HAP-1 (cell line): ENCODE measurements at regions not wholly inside any gene's neighbourhood (a gene's known extent, or its start where the extent isn't known, plus 50 kb on each side); places are given as distances from the start of the nearest gene placed in this dataset.

Experiments
- DNase-seq, 2 experiments: peaks; one replicate each; pipeline ENCODE4 v3.0.0-alpha.2; 2016 to 2020; ENCODE audit warnings: low spot score in 2 of 2
- H3K27me3 ChIP-seq: fragments of 250-450 bp; sonication (Bioruptor Pico); 2 replicates; pipeline ENCODE4 v1.5.1; 2020; ENCODE audit warnings: low read depth, mild to moderate bottlenecking, moderate library complexity
- H3K36me3 ChIP-seq: fragments of 250-450 bp; sonication (Bioruptor Pico); replicated peaks from 2 replicates; pipeline ENCODE4 v1.5.1; 2020; ENCODE audit warnings: mild to moderate bottlenecking
- H3K4me1 ChIP-seq: fragments of 250-450 bp; sonication (Bioruptor Pico); 2 replicates; pipeline ENCODE4 v1.5.1; 2020; ENCODE audit warnings: mild to moderate bottlenecking
- H3K4me3 ChIP-seq: fragments of 250-450 bp; sonication (Bioruptor Pico); 2 replicates; pipeline ENCODE4 v1.5.1; 2020; ENCODE audit warnings: mild to moderate bottlenecking, moderate library complexity
- H3K9me3 ChIP-seq: fragments of 250-450 bp; sonication (Bioruptor Pico); 2 replicates; pipeline ENCODE4 v1.5.1; 2020; ENCODE audit warnings: mild to moderate bottlenecking, moderate library complexity
- in situ Hi-C: fragments of 300-500 bp; cut with MboI; formaldehyde crosslinking; loops from 3 replicates; pipeline ENCODE4 v1.14.3; 2020; ENCODE audit warnings: low sequenced_read_pairs, inconsistent platforms, mixed read lengths

DNA sequence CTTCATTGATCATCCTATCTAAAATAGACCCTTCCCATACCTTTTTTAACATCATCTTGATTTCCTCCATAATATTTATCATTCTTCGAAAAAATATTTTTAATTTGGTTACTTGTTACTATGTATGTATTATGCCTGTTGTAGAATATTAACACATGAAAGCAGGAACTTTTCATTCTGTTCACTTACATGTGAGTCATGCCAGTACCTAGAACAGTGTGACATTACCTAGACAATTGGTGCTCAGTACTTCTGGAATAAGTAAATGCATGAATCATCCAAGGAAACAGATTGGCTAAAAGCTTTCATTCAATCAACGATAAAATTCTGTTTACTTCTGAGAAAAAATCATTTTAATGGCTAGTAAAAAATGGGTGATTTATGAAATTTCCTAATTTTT is 76.4 kb downstream of the CXXC4 start:
- no peaks in the 10 kb centered on the region for H3K36me3 ChIP-seq
- DNase-seq: no peak
- H3K27me3 ChIP-seq: no peaks in the 10 kb centered on the region
- H3K4me1 ChIP-seq: no peaks in the 10 kb centered on the region
- no peaks in the 10 kb centered on the region for H3K9me3 ChIP-seq
- H3K4me3 ChIP-seq: no peak overlapping the region
- in situ Hi-C loops: no loop called here

DNA sequence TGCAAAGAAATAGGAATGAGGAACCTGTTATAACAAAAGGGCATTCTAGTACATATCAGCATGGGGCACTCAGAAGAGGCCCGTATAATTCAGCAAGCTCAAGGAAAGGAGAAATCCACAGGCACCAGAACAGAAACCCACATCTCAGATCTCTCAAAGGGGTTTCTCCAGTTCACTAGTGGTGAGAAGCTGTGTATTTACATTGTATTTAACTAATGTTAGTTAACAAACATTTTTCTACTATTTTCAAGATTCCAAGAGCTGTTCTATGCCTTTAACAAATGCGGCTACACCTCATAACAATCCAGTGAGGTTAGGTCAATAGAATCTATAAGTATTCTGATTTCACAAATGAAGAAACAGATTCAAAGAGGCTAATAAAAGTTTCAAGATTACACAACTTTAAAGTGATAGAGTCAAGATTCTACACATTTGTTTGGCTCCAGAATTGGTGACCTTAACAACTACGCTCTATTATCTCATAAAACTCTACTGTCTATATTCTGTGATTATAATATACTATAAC is 77.3 kb downstream of the CXXC4 start:
- Histone ChIP-seq H3K9me3 (no peaks in the 10 kb centered on the region), H3K36me3 (no peaks in the 10 kb centered on the region), H3K27me3 (no peaks in the 10 kb centered on the region), H3K4me1 (no peaks in the 10 kb centered on the region), H3K4me3 (no peak overlapping the region)
- in situ Hi-C loops: no loop called here
- DNase-seq: no peak

DNA sequence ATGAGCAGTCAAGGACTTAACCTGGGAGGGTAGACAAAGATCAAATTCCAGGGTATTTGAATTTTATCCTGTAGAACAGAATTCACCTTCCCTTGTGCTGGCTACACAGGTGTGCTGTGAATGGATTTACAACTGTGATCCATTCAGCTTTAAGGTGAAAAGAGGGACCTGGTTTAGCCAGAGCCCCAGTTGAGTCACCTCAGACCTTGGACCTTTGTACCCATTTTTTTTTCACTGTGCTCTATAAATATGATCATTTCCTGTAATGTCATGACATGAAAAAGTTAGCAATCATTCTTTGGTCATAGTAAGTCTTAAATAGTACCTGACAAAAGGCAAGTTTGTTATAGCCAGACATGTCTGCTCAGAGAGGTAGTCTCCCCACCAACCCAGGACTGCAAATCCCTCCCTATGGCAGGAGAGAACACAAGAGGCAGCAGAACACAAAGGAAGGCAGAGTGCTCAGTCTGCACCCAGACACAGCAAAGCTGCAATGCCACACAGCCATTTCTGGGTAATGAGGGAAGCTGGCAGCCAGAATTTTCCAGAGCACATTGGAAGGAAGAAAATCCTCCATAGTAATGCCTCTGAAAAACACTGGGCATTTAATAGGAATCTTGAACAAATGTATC is 77.9 kb downstream of the CXXC4 start:
- DNase-seq: no peak
- Histone ChIP-seq H3K4me3 (no peak overlapping the region), H3K4me1 (no peaks in the 10 kb centered on the region), H3K36me3 (no peaks in the 10 kb centered on the region), H3K9me3 (no peaks in the 10 kb centered on the region), H3K27me3 (no peaks in the 10 kb centered on the region)
- in situ Hi-C loops: no loop called here

DNA sequence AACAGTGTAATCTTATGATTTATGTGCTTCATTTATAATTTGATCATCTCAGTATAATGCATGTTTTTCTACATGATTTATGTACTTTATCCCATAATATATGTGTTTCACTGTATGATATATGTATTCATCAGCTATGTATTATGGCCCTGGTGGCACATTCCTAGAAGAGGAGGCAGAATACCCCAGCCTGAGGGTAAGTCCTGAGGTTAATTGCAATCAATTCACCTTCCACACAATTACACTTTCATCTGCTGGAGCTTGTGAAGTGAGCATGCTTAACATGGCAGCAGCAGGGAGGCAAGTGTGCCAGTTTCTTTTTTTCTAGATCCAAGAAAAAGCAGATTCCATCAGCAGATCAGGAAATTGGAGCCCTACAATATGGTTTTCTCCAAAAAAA is 81.2 kb downstream of the CXXC4 start:
- in situ Hi-C loops: no loop called here
- Histone ChIP-seq H3K27me3 (no peaks in the 10 kb centered on the region), H3K4me1 (no peaks in the 10 kb centered on the region), H3K36me3 (no peaks in the 10 kb centered on the region), H3K9me3 (no peaks in the 10 kb centered on the region), H3K4me3 (no peak overlapping the region)
- no peak for DNase-seq

DNA sequence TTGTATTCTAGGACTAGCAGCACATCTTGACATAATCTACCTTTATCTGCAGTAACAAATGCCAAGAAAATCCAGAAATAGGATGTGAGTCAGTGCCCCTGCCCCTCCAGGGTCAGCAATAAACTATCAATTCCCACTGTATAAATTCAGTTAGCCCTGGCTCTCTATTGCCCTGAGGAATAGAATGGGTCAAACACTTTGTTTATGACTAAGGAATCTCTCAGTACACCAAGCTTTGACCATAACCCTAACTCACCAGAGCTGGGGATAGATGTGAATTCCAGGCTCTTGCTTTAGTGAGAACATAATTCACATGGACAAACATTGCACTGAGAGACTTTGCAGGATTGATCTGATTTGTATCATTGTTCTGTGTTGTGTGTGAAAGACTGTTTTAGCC is 82.3 kb downstream of the CXXC4 start:
- in situ Hi-C loops: no loop called here
- no peaks in the 10 kb centered on the region for H3K4me1 ChIP-seq
- no peaks in the 10 kb centered on the region for H3K36me3 ChIP-seq
- DNase-seq: no peak
- H3K27me3 ChIP-seq: no peaks in the 10 kb centered on the region
- no peak overlapping the region for H3K4me3 ChIP-seq
- no peaks in the 10 kb centered on the region for H3K9me3 ChIP-seq

DNA sequence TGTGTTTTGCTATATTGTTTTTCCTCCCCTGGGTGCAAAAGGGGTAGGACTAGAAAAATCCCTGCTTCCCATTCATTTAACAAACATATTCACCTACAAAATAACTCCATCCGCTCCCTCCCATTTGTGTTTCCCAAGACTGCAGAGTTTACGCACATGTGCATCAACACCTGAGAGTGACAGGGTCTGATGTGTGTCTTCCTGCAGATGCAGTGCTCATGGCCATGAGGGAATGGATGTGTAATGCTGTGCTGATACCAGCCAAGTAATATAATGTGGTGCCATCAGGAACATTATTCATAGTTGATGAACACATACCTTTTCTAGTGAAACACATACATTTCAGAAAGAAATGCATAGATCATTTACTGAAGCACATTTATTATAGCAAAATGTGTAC is 83.2 kb downstream of the CXXC4 start:
- Histone ChIP-seq H3K36me3 (no peaks in the 10 kb centered on the region), H3K9me3 (no peaks in the 10 kb centered on the region), H3K4me1 (no peaks in the 10 kb centered on the region), H3K4me3 (no peak overlapping the region), H3K27me3 (no peaks in the 10 kb centered on the region)
- DNase-seq: no peak
- in situ Hi-C loops: no loop called here

DNA sequence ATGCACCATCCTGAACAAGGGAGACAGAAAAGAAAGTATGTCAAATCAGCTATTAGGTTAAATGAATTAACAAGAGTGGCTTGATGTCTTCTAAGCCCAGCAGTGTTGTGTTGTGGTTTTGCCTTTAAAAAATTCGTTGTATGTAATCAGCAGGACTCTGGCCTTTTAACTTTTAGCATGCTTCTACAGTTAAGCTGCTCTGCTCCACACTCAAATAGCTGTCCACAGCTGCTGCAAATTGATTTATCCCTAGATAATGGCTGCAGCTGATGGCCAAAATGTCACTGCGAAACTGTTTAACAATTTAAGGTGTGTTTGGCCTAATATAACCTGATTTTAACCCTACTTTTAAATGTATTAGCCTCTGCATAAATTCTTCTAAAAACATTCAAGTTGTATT is 85.8 kb downstream of the CXXC4 start:
- Histone ChIP-seq H3K4me3 (no peak overlapping the region), H3K36me3 (no peaks in the 10 kb centered on the region), H3K4me1 (no peaks in the 10 kb centered on the region), H3K9me3 (no peaks in the 10 kb centered on the region), H3K27me3 (peaks cover 2% of the 10 kb centered on the region; the same call in 1 of the 2 replicates)
- in situ Hi-C loops: no loop called here
- DNase-seq: no peak

DNA sequence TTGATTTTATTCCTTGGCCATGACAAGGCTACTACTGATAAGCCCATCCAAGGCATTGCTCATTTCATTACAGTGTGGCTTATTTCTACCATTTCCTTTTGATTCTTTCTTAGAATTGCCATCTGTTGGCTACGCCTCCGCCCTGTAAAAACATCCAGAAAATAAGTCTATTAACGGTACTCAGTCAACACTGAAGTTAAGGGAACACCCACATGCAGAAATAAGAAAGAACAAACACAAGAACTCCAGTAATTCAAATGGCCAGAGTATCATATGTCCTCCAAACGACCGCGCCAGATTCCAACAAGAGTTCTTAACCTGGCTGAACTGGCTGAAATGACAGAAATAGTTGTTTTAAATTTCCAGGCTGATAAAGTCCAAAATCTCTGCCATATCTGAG is 90.3 kb downstream of the CXXC4 start:
- no peak overlapping the region for H3K4me3 ChIP-seq
- in situ Hi-C loops: no loop called here
- no peaks in the 10 kb centered on the region for H3K4me1 ChIP-seq
- no peaks in the 10 kb centered on the region for H3K36me3 ChIP-seq
- H3K27me3 ChIP-seq: peaks cover 2% of the 10 kb centered on the region; the same call in 1 of the 2 replicates
- no peak for DNase-seq
- H3K9me3 ChIP-seq: no peaks in the 10 kb centered on the region

DNA sequence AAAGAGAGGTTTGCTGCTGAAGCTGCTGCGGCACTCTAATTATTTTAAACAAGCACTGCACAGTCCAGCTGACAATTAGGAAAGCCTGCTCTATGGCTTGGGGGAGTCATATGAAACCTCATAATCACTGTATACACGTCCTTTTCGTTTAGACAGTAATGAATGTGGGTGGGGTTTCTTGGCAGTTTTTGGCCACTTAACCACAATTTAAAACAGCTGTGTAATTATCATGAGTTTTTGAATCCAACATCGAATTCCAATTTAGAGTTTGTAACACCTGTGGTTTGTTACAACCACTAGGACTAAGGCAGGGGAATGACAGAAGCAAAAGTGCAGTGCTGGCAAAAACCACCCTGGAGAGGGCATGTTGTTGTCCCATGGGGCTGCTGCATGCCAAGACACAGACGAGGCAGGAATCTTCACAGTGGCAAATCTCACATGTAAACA is 99.5 kb downstream of the CXXC4 start:
- H3K4me3 ChIP-seq: no peak overlapping the region
- DNase-seq: no peak
- no peaks in the 10 kb centered on the region for H3K27me3 ChIP-seq
- no peaks in the 10 kb centered on the region for H3K4me1 ChIP-seq
- no peaks in the 10 kb centered on the region for H3K9me3 ChIP-seq
- no peaks in the 10 kb centered on the region for H3K36me3 ChIP-seq
- in situ Hi-C loops: no loop called here

DNA sequence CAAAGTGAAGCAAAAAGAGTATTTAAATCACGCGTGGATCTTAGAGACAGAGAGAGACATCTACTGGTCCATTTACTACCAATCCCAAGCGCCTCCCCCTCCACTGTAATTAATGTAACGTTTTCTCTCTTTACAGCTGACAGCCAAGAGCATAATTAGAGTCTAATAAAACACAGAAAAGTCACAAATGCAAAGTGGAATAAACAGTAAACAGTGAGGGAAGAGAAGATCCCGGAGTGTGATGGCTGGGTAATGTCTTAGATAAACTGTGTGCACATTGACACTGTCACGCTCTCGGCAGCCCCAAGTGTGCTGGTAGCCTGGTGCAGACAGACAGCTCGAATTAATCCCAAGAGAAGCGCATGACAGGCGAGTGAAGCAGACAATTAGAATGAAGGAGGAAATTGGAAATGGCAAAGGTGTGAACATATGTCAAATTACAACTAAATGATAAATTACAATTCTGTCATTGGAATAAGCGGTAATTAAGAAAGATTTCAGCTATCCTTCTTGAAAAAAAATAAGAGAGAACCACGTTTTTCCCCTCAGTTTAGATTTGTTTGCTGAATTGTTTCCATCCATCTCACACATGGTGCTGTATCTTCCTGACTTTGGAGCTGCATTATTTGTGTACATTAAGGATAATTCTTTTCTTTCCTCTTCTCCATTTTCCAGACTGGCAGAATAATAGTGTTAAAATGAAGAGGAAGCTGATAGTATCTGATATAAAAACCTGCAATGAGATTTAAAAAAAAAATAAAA is 100.1 kb downstream of the CXXC4 start:
- H3K36me3 ChIP-seq: no peaks in the 10 kb centered on the region
- DNase-seq: no peak
- no peaks in the 10 kb centered on the region for H3K9me3 ChIP-seq
- no peaks in the 10 kb centered on the region for H3K27me3 ChIP-seq
- H3K4me3 ChIP-seq: no peak overlapping the region
- H3K4me1 ChIP-seq: no peaks in the 10 kb centered on the region
- in situ Hi-C loops: no loop called here

DNA sequence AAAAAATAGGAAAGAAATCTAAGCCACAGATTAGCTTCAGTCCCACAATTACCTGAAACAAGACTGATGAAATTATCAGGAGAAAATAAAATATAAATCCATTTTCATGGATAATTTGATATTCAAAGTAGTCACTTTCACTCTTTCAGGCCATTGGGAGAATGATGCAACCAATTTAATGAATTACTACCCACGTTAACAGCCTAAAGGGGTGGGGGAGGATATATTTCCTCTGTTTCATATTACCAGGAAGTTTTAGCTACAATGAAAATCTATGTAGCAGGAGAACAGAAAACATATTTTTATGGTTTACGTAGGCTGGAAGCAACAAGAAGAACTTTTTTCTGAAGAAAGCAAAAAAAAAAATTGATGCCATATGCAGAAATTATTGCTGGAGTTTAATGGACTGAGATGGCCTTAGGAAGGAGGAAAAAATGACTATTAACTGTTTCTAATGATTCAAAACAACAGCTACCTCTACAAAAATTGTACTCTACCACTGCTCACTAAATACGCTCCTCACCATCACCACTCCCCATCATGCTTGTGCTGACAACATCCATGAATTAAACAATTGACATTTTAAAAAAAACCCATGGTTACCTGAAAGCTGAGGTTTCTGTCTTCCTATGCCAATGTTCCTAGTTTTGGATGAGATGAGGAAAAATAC is 100.9 kb downstream of the CXXC4 start:
- H3K27me3 ChIP-seq: no peaks in the 10 kb centered on the region
- H3K4me1 ChIP-seq: no peaks in the 10 kb centered on the region
- no peaks in the 10 kb centered on the region for H3K9me3 ChIP-seq
- in situ Hi-C loops: no loop called here
- no peak overlapping the region for H3K4me3 ChIP-seq
- DNase-seq: no peak
- no peaks in the 10 kb centered on the region for H3K36me3 ChIP-seq

DNA sequence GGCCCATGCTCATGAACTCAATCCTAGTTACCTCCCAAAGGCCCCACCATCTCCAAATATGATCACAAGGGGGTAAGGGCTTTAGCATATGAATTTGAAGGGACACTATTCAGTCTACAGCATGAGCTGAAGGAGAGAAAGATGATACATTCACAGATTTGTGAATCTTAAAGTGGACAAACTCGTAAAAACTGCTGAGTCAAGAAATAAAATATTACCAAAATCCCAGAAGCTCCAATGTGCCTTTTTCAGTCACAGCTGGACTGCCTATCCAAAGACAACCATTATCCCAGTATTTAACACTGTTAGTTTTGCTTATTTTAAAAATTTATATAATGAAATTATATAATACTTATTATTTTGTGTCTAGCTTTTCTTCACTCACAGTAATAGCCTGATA is 109.0 kb downstream of the CXXC4 start:
- Histone ChIP-seq H3K36me3 (no peaks in the 10 kb centered on the region), H3K4me3 (no peak overlapping the region), H3K4me1 (no peaks in the 10 kb centered on the region), H3K9me3 (no peaks in the 10 kb centered on the region), H3K27me3 (no peaks in the 10 kb centered on the region)
- DNase-seq: no peak
- in situ Hi-C loops: no loop called here

DNA sequence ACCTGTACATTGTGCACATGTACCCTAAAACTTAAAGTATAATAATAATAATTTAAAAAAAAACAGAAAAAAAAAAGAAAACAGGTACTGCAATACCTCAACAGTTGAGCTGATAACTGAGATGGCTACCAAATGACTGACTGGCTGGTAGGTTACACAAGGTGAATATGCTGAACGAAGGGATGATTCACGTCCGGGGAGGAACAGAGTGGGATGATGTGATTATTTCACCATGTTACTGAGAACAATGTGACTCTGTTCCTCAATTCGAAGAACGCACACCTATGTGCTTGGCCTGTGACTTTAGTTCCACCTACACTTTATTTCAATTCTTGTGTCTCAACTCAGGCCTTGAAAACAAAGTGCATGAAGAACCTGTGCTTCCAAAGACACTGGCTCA is 111.7 kb downstream of the CXXC4 start:
- Histone ChIP-seq H3K4me3 (no peak overlapping the region), H3K9me3 (no peaks in the 10 kb centered on the region), H3K4me1 (no peaks in the 10 kb centered on the region), H3K27me3 (no peaks in the 10 kb centered on the region), H3K36me3 (no peaks in the 10 kb centered on the region)
- no peak for DNase-seq
- in situ Hi-C loops: no loop called here

DNA sequence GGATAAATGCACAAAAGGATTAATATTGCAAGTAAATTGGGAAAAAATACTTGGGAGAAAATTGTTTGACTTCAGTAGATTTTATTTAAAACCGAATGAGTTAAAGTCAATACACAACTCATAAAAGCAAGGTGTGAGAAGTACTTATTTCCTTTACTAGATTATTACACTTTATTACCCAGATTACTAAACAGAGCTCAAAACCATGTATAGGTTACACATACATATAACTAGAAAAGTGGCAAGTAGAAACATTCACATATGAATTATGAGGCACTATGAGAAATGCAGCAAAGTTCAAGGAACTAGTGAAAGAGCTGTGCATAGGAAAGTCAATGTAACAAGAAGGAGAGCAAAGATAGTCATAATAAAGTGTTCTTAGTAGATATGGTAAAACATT is 113.0 kb downstream of the CXXC4 start:
- H3K27me3 ChIP-seq: no peaks in the 10 kb centered on the region
- no peak overlapping the region for H3K4me3 ChIP-seq
- H3K36me3 ChIP-seq: no peaks in the 10 kb centered on the region
- H3K4me1 ChIP-seq: no peaks in the 10 kb centered on the region
- in situ Hi-C loops: no loop called here
- no peaks in the 10 kb centered on the region for H3K9me3 ChIP-seq
- no peak for DNase-seq
